ENCODE measurements at regions not wholly inside any gene's neighbourhood (a gene's known extent, or its start where the extent isn't known, plus 50 kb on each side); places are given as distances from the start of the nearest gene placed in this dataset.

- CTCF ChIA-PET, result interaction anchor here (1.0 kb wide), 1 partner anchor 10 kb away, joined by 3 read pairs; no protein-coding TSS in a partner anchor
- TF ChIP-seq, protein P1, sequence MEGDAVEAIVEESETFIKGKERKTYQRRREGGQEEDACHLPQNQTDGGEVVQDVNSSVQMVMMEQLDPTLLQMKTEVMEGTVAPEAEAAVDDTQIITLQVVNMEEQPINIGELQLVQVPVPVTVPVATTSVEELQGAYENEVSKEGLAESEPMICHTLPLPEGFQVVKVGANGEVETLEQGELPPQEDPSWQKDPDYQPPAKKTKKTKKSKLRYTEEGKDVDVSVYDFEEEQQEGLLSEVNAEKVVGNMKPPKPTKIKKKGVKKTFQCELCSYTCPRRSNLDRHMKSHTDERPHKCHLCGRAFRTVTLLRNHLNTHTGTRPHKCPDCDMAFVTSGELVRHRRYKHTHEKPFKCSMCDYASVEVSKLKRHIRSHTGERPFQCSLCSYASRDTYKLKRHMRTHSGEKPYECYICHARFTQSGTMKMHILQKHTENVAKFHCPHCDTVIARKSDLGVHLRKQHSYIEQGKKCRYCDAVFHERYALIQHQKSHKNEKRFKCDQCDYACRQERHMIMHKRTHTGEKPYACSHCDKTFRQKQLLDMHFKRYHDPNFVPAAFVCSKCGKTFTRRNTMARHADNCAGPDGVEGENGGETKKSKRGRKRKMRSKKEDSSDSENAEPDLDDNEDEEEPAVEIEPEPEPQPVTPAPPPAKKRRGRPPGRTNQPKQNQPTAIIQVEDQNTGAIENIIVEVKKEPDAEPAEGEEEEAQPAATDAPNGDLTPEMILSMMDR (IDR thresholded peaks at IDR 0.05; ENCODE audit: control extremely low read depth, extremely low read depth, low read depth, missing control alignments), result no peak
- DNase-seq (ENCODE audit: extremely low spot score), result no peak
- POLR2A ChIA-PET, result no interaction called here
Measured at GRCh38 chr3:4019501-4019900, 220.3 kb downstream of the LRRN1 start.

GRCh38 chr3:4021162-4021561 is 221.9 kb downstream of the LRRN1 start:
- CTCF ChIA-PET, result no interaction called here
- POLR2A ChIA-PET, result no interaction called here
- DNase-seq (ENCODE audit: extremely low spot score), result no peak
- TF ChIP-seq, protein P1 (IDR thresholded peaks at IDR 0.05; ENCODE audit: control extremely low read depth, extremely low read depth, low read depth, missing control alignments), result no peak

DNA sequence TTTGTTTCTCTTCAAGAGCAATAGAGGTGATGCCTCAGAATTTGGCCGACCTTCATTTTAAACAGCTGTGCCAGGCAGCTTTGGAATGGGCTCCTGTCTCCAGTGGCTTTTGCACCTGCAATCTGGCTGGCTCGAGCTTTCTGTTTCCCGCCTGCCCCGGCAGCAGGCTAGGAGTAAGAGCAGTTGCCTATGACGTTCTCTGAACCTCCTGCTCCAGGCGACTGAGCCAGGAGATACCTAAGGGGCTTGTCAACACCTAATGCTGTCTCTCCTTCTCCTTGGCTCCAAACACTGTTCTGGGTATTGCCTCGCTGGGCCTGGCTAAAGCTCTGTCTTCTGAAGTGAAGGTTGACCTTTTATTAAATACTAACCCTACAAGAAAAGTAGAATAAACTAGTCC is 229.9 kb downstream of the LRRN1 start:
- TF ChIP-seq, protein P1 (IDR thresholded peaks at IDR 0.05; ENCODE audit: control extremely low read depth, extremely low read depth, low read depth, missing control alignments), result no peak
- POLR2A ChIA-PET, result no interaction called here
- DNase-seq (ENCODE audit: extremely low spot score), result no peak
- CTCF ChIA-PET, result interaction anchor here (1.0 to 1.4 kb wide), 2 partner anchors 10 to 829 kb away, joined by 3 read pairs; no protein-coding TSS in a partner anchor

GRCh38 chr3:4030624-4031023 is 231.4 kb downstream of the LRRN1 start:
- ChIA-PET POLR2A (no interaction called here), CTCF (interaction anchor here (0.7 to 1.4 kb wide), 4 partner anchors 24 to 830 kb away, joined by 3 to 4 read pairs (median 4); no protein-coding TSS in a partner anchor)
- no peak for DNase-seq (ENCODE audit: extremely low spot score)
- TF ChIP-seq, protein P1 (IDR thresholded peaks at IDR 0.05; ENCODE audit: control extremely low read depth, extremely low read depth, low read depth, missing control alignments), result no peak

DNA sequence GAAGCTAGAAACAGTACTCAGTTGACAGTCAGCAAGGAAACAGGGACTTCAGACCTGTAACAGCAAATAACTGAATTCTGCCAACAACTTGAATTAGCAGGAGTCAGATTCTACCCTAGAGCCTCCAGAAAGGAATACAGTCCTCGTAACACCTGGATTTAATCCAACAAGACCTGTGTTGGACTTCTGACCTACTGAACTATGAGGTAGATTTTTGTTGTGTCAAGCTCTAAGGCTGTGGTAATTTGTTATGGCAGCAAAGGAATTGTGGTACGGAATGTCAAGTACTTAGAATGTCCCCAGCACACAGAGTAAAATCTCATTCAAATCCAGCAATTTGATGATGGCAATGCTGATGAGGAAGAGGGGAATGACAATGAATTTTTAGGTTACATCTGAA is 234.1 kb downstream of the LRRN1 start:
- TF ChIP-seq, protein P1 (IDR thresholded peaks at IDR 0.05; ENCODE audit: control extremely low read depth, extremely low read depth, low read depth, missing control alignments), result no peak
- CTCF ChIA-PET, result interaction anchor here (1.5 kb wide), 1 partner anchor 9 kb away, joined by 3 read pairs; no protein-coding TSS in a partner anchor
- DNase-seq (ENCODE audit: extremely low spot score), result no peak
- POLR2A ChIA-PET, result no interaction called here

- TF ChIP-seq, protein P1 (IDR thresholded peaks at IDR 0.05; ENCODE audit: control extremely low read depth, extremely low read depth, low read depth, missing control alignments), result no peak
- CTCF ChIA-PET, result no interaction called here
- no peak for DNase-seq (ENCODE audit: extremely low spot score)
- POLR2A ChIA-PET, result no interaction called here
Measured at GRCh38 chr3:4036046-4036445, 236.8 kb downstream of the LRRN1 start.
